GM18511 (cell line): ENCODE measurements at regions not wholly inside any gene's neighbourhood (a gene's known extent, or its start where the extent isn't known, plus 50 kb on each side); places are given as distances from the start of the nearest gene placed in this dataset.

Experiments used
- ATAC-seq: cut with Tn5 transposase; IDR thresholded peaks from one replicate; pipeline ENCODE4 v1.9.1; 2021; ENCODE audit warnings: mild to moderate bottlenecking, moderate library complexity; ENCODE audit not compliant: unreplicated experiment

DNA sequence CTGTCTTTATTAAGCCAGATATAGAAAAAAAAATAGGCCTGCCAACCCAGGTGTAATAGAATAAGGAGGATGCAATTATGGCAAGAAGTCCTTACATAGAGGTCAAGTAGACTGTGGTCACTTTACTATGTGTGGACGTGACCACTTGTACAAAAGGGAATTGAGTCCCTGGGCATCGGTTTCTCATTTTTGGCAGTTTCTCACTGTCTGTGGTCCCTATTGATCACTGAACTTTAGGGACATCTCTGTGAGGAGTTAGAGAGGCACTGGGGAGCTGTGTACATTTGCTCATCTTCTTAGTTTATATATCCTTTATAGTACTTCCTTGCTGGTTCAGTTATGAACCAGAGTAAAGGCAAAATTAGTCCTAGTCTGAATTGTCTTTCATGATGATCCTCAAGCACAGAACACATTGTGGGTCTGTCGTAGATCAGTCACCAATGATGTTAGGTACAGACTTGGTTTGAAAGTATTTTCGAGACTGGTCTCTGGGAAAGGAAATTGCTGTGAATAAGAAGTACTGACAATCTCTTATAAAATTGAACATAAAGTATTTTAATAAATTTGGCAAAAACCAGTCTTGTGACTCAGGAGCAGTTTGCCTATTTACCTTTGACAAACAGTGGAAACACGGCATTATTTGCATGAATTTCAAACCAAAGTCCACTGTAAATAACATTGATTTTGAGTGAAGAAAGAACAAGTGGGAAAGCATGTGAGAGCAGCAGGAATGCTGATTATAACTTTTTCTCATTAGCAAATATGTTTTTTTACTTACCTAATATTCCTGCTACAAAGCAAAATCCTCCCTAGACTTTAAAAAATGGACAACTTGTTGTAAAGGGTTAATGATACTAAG is 218.9 kb upstream of the DPH6 start:
- no peak for ATAC-seq

DNA sequence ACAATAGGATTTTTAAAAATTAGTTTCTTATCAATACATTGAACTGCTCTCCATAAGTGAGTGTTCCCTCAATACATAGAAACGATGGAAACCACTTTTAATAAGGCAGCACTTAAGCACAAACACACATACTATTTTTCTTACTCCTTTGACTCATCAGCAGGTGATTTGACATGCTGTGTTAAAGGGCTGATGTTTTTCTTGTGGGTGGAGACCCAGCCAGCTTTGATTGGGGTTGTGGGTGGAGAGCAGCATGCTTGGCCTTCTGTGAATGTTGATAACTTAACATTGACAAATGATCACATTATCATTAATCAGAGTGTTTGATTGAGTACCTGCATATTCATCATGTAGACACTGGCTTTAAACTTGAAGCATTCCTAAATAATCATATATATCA is 223.0 kb upstream of the DPH6 start:
- ATAC-seq: no peak

- ATAC-seq: no peak
Measured at GRCh38 chr15:35769656-35770055, 223.7 kb upstream of the DPH6 start.

GRCh38 chr15:35771746-35772442 is 225.9 kb upstream of the DPH6 start:
- ATAC-seq: no peak

GRCh38 chr15:35774653-35775052 is 228.7 kb upstream of the DPH6 start:
- ATAC-seq: no peak

GRCh38 chr15:35775471-35775870 is 229.5 kb upstream of the DPH6 start:
- ATAC-seq: no peak

GRCh38 chr15:35777061-35777460 is 231.1 kb upstream of the DPH6 start:
- no peak for ATAC-seq

DNA sequence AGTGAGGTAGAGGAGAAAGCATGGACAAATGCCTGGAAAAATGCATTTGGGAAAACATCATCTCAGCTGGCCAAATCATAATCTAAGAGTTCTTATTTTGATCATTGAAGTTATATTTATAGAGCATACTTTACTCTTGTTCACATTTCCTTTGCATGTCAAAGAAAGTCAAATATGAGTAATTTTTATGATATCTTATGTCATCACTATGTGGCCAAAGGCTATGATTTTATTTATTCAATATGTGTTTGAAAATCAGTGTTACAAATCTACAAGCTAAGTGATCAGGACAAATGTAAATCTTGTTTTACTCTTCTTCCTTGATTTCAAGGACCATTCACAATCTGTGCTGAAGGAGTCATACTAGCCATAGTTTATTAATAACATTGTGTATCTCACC is 237.2 kb upstream of the DPH6 start:
- no peak for ATAC-seq

DNA sequence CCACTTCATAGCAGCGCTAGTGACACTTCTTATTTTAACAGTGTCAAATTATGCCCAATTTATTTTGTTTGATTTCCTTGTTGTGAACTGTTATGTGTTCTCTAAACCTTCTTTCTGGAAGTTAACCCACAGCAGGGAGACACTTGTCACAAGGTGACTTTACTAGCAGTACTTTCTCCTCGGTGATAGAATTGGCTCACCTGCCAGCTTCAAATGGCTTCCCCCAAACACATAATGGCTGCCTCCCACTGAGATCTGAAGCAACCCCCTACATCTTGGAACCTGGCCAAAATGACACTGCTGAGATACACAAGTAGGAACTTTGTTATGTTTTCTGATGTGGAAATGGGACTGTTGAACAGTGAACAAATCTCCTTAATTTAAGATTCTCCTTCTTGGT is 238.8 kb upstream of the DPH6 start:
- no peak for ATAC-seq

DNA sequence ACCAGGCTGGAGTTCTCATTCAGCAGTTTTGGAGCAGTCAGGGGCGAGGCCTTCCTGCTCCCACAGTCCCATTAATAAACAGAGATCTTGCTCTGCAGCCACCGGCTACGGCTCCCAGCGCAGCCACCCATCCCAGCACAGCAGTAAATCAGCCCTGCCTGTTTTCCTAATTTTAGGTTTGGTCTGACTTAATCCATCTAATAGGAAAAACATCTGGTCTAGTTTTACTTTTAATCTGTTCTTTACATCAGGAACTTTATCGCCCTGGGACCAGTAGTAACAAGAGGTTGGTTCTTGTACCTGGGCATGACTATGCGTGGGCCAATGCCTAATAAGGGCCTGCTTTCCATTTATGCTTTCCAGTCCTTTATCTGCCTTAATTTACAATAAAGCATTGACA is 264.0 kb upstream of the DPH6 start:
- no peak for ATAC-seq

- ATAC-seq: no peak
Measured at GRCh38 chr15:35813573-35813972, 267.6 kb upstream of the DPH6 start.

- no peak for ATAC-seq
Measured at GRCh38 chr15:35818846-35819245, 272.9 kb upstream of the DPH6 start.

- no peak for ATAC-seq
Measured at GRCh38 chr15:35822153-35822552, 276.2 kb upstream of the DPH6 start.

- no peak for ATAC-seq
Measured at GRCh38 chr15:35827141-35827540, 281.2 kb upstream of the DPH6 start.

DNA sequence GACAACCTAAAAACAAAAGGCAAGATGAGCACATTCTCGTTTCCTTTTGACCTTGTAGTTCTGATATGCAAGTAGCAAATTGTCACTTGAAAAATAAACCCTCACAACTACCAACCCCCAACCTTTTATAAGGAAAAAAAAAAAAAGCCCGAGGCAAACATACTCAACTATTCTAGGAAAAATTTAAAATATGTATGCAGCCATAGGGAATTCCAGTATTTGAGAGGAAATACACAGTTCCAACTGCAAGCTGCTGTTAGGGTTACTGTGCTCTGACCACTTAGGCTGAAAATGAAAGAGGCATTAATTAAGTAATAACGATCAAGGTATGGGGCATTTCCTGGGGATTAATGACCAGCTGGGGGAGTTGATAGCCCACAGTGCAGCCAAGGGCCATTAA is 281.9 kb upstream of the DPH6 start:
- ATAC-seq: no peak

DNA sequence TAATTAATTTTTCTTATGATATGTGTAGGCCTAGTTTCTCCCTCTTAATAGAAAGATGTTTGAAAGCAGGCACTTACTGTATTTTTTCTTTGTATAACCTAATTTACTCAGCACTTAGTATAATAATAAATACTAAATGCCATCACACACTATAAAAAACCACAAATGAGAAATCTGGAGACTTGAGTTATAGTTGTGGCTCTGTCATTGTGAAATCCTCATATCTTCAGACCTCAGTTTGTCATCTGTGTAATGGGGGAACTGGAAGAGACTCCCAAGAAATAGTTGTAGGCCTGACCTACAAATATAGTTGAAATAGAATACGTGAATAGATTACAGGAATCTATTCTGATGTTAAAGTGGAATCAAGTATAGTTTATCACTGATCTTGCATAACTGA is 287.6 kb upstream of the DPH6 start:
- no peak for ATAC-seq

GRCh38 chr15:35834216-35834830 is 288.4 kb upstream of the DPH6 start:
- ATAC-seq: no peak

DNA sequence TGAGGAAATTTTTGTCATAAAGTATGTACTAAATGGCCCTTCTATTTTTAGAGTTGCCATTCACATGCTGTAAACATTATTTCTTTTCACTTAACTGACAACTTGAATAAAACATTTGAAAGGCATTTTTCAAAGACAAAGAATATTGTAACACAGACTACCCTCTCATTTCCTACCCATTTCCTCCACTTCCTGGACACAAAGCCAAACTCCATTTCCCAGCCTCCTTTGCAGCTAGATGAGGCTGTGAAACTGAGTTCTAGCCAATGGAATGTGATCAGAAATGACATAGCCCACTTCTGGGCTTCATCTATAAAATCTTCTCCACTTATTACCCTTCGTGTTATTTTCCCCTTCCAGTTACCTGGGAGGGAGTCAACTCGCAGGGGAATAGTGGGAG is 288.9 kb upstream of the DPH6 start:
- no peak for ATAC-seq

DNA sequence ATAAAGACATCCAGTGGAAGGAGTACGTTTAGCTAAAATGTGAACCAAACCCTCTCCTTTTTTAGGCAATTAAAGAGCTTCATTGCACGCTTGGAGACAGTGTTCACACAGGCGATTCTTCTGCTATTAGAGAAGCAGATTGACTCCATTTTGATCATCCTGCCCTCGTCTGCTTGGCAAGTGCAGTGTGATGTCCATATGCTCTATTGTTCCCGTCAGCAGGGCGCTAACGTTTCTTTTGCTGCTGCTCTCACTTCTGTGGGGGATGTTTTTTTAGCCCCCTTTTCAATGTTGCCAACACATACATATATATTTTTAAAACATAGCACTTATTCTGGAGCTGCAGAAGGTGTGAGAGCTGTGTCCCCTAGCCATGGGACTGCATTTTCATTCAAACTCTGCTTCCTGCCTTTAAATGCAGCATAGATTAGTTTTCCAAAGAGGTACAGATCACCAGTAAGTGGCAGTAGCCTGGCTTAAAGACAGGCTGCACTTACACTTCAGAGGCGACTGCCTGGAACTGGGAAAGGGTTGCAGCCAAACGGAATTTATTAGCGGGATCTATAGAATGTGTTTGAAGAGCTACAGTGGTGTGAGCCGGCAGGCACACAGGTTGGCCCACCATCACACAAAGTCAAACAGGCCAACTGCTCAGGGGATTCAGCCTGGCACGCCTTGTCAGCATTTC is 292.6 kb upstream of the DPH6 start:
- ATAC-seq: no peak

DNA sequence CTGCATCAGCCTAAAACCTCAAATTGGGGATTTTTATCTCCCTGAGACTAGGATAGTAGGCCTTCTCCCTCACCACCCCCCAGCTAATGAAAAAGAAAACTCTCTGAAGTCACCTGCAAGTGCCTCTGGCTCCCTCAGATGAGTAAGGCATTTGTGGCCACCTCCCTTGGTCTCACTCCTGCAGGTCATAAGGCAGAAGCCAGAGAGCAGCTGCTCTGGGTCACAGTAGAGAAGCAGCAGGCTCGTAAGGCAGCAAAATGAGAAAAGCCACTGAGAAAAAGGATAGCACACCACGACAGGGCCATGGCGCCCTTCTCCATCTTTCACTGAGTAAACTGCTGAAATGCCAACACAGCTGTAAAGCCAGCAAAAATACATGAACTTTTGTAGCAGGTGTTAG is 296.7 kb upstream of the DPH6 start:
- no peak for ATAC-seq

DNA sequence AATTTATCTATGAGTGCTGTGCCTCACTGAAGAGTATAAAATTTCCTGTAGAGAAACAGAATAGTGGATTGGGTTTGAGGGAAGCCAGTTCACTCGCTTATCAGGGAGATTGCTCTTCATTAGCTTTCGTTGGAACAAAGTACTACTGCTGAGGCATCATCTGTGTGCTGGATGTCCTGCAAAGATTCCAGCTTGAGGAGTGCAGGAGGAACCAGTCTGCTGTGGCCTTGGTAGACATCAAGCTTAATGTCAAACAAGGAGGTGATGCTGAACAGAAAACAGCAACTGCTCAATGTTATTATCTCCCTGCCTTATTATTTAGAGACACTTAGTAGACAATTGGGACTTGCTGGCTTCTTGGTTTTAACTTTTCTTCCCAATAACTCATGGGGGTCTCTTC is 297.5 kb upstream of the DPH6 start:
- ATAC-seq: no peak
